Endothelial cell of umbilical vein (primary cell): ENCODE measurements at regions not wholly inside any gene's neighbourhood (a gene's known extent, or its start where the extent isn't known, plus 50 kb on each side); places are given as distances from the start of the nearest gene placed in this dataset.

Experiments
- BruUV-seq: library from RNA; stranded (reverse); fragments of 400-500 nt; replicated peaks from 2 replicates; lab custom pipeline; 2021; lab: Mats Ljungman, UMichigan
- CTCF ChIA-PET: fragments of 300-600, 350-600 bp; sonication (Branson Sonifier 250); formaldehyde crosslinking; loops from one replicate; lab custom pipeline; 2021; ENCODE audit warnings: antibody characterized with exemption, inconsistent platforms; lab: Charles Lee
- POLR2A ChIA-PET: fragments of 300-600, 350-600 bp; sonication (Branson Sonifier 250); formaldehyde crosslinking; loops from one replicate; lab custom pipeline; 2021; ENCODE audit warnings: antibody characterized with exemption, inconsistent platforms; lab: Charles Lee
- DNase-seq: peaks from one replicate; pipeline ENCODE4 v3.0.0-alpha.2; 2011; ENCODE audit warnings: low read depth, low spot score
- FAIRE-seq: peaks from 2 replicates; lab custom pipeline; 2011; peaks lifted over from hg19 to GRCh38; lab: Jason Lieb, UNC
- H2AFZ ChIP-seq: 2 replicates; pipeline ENCODE4 v1.6.0; 2012; ENCODE audit warnings: low read depth, low read length, control low read depth, inconsistent platforms
- H3K27ac ChIP-seq: 2 replicates; pipeline ENCODE4 v1.5.1; 2011; ENCODE audit warnings: low read depth, mild to moderate bottlenecking, control low read depth, low read length, moderate library complexity; ENCODE audit not compliant: insufficient read depth
- H3K27me3 ChIP-seq, 2 experiments: 2 replicates each; pipeline versions ENCODE4 v1.6.0 to v1.6.1; 2011; ENCODE audit warnings: low read length in 2 of 2, mixed read lengths in 1 of 2; ENCODE audit not compliant: control insufficient read depth in 2 of 2, insufficient read depth in 2 of 2
- H3K36me3 ChIP-seq, 2 experiments: 2 replicates in 1 of 2; 3 replicates in 1 of 2; pipeline ENCODE4 v1.5.1; 2011; ENCODE audit warnings: low read length in 2 of 2, mild to moderate bottlenecking in 1 of 2, moderate library complexity in 1 of 2; ENCODE audit not compliant: control insufficient read depth in 2 of 2, insufficient read depth in 2 of 2; ENCODE audit errors: extremely low read depth in 1 of 2
- H3K4me1 ChIP-seq: 3 replicates; pipeline ENCODE4 v1.5.1; 2011; ENCODE audit warnings: mild to moderate bottlenecking, low read length; ENCODE audit not compliant: control insufficient read depth, insufficient read depth; ENCODE audit errors: extremely low read depth
- H3K4me2 ChIP-seq: 2 replicates; pipeline ENCODE4 v1.6.1; 2011; ENCODE audit warnings: low read length, control low read depth, mixed read lengths; ENCODE audit not compliant: insufficient read depth
- H3K4me3 ChIP-seq, 3 experiments: fragments of 200-600 bp in 1 of 3; sonication (generic), shearing (Covaris generic) in 1 of 3; replicated peaks in 1 of 3; 2 replicates each; pipeline ENCODE4 v1.5.1; 2011 to 2016; ENCODE audit warnings: control low read depth in 3 of 3, low read length in 3 of 3, mild to moderate bottlenecking in 2 of 3, inconsistent platforms in 1 of 3, low read depth in 1 of 3, moderate library complexity in 1 of 3; ENCODE audit not compliant: insufficient read depth in 1 of 3
- H3K79me2 ChIP-seq: 2 replicates; pipeline ENCODE4 v1.6.0; 2012; ENCODE audit warnings: low read length, inconsistent platforms; ENCODE audit not compliant: control insufficient read depth, insufficient read depth
- H3K9ac ChIP-seq: replicated peaks from 2 replicates; pipeline ENCODE3; 2011; ENCODE audit warnings: low read length, control low read depth; ENCODE audit not compliant: insufficient read depth; ENCODE audit errors: extremely low read depth
- H3K9me1 ChIP-seq: replicated peaks from 3 replicates; pipeline ENCODE4 v1.6.0; 2011; ENCODE audit warnings: mild to moderate bottlenecking, low read length; ENCODE audit not compliant: control insufficient read depth, insufficient read depth; ENCODE audit errors: extremely low read depth
- H3K9me3 ChIP-seq: replicated peaks from 2 replicates; pipeline ENCODE4 v1.5.1; 2012; ENCODE audit warnings: low read length, inconsistent platforms; ENCODE audit not compliant: control insufficient read depth, insufficient read depth
- H4K20me1 ChIP-seq: replicated peaks from 2 replicates; pipeline ENCODE3; 2011; ENCODE audit warnings: mild to moderate bottlenecking, low read length; ENCODE audit not compliant: control insufficient read depth, insufficient read depth; ENCODE audit errors: extremely low read depth
- CTCF ChIP-seq, 2 donors: IDR thresholded peaks; 1 replicate in 1 of 2; 2 replicates in 1 of 2; pipeline ENCODE4 v1.5.1; 2011; ENCODE audit warnings: low read length in 2 of 2, mild to moderate bottlenecking in 2 of 2, moderate library complexity in 2 of 2, control low read depth in 1 of 2, inconsistent platforms in 1 of 2, low read depth in 1 of 2; ENCODE audit not compliant: insufficient read depth in 1 of 2; ENCODE audit errors: extremely low read depth in 1 of 2
- EZH2 ChIP-seq: IDR thresholded peaks from 2 replicates; pipeline ENCODE4 v1.6.1; 2012; ENCODE audit warnings: borderline replicate concordance, low read depth, mild to moderate bottlenecking, moderate library complexity, low read length, inconsistent platforms; ENCODE audit not compliant: severe bottlenecking
- FOS ChIP-seq: IDR thresholded peaks from 2 replicates; pipeline ENCODE4 v1.6.1; 2011; ENCODE audit warnings: mild to moderate bottlenecking, low read length, moderate library complexity, borderline replicate concordance; ENCODE audit not compliant: insufficient read depth
- GATA2 ChIP-seq: IDR thresholded peaks from 2 replicates; pipeline ENCODE4 v1.7.0; 2011; ENCODE audit warnings: low read depth, mild to moderate bottlenecking, moderate library complexity, mixed read lengths, low read length; ENCODE audit not compliant: insufficient read length, insufficient read depth
- JUN ChIP-seq: IDR thresholded peaks from 2 replicates; pipeline ENCODE4 v1.6.1; 2011; ENCODE audit warnings: borderline replicate concordance, low read depth; ENCODE audit not compliant: insufficient read length, insufficient read depth
- MAX ChIP-seq: IDR thresholded peaks from 2 replicates; pipeline ENCODE4 v1.6.1; 2011; ENCODE audit not compliant: insufficient read depth, insufficient read length
- MYC ChIP-seq: IDR thresholded peaks from one replicate; pipeline ENCODE4 v1.6.1; 2011; ENCODE audit warnings: mild to moderate bottlenecking, low read depth, low read length
- POLR2A ChIP-seq: IDR thresholded peaks from 2 replicates; pipeline ENCODE4 v1.6.1; 2012; ENCODE audit warnings: low read depth, mild to moderate bottlenecking, control low read depth, low read length
- POLR2AphosphoS5 ChIP-seq: IDR thresholded peaks from 2 replicates; pipeline ENCODE4 v1.6.1; 2012; ENCODE audit warnings: low read depth, mild to moderate bottlenecking, control low read depth, low read length, moderate library complexity; ENCODE audit not compliant: insufficient read depth
- dilution Hi-C: fragments of 300-500 bp; cut with MboI; formaldehyde crosslinking; loops from one replicate; pipeline ENCODE4 v1.15.0; 2019; ENCODE audit warnings: low sequenced_read_pairs; ENCODE audit not compliant: extremely low pct_ligation_motif_present
- intact Hi-C: fragments of 100-400 bp; cut with micrococcal nuclease; formaldehyde crosslinking; loops from one replicate; pipeline ENCODE4 v1.10.0; 2022

GRCh38 chr9:135249191-135249590 is 161.7 kb downstream of the OLFM1 start:
- FAIRE-seq (no peak), DNase-seq (no peak)
- dilution Hi-C loops: no loop called here
- no peak overlapping the region for H3K9ac ChIP-seq
- no peak for TF ChIP-seq CTCF (IDR thresholded peaks at IDR 0.05; ENCODE audit: extremely low read depth in 1 of 2, insufficient read depth in 1 of 2, low read depth in 1 of 2, low read length in 2 of 2)
- TF ChIP-seq FOS: no peak
- no peaks in the 10 kb centered on the region for H3K36me3 ChIP-seq
- H3K27me3 ChIP-seq: no peaks in the 10 kb centered on the region
- H3K9me3 ChIP-seq: no peaks in the 10 kb centered on the region
- no peaks in the 10 kb centered on the region for H4K20me1 ChIP-seq
- no peak overlapping the region for H3K4me3 ChIP-seq
- POLR2A ChIA-PET: no interaction called here
- H3K9me1 ChIP-seq: no peaks in the 10 kb centered on the region
- H3K4me2 ChIP-seq: no peak overlapping the region
- CTCF ChIA-PET: no interaction called here
- no peaks in the 10 kb centered on the region for H3K4me1 ChIP-seq
- no peak overlapping the region for H2AFZ ChIP-seq
- intact Hi-C loops: no loop called here
- no peaks in the 10 kb centered on the region for H3K79me2 ChIP-seq
- no peak overlapping the region for H3K27ac ChIP-seq
- BruUV-seq: no TSS peak

GRCh38 chr9:135249711-135250110 is 162.2 kb downstream of the OLFM1 start:
- no peak overlapping the region for H3K9ac ChIP-seq
- no peak overlapping the region for H2AFZ ChIP-seq
- dilution Hi-C loops (no loop called here), intact Hi-C loops (no loop called here)
- ChIA-PET POLR2A (no interaction called here), CTCF (no interaction called here)
- H3K36me3 ChIP-seq: no peaks in the 10 kb centered on the region
- FAIRE-seq: no peak
- no peaks in the 10 kb centered on the region for H3K9me1 ChIP-seq
- no TSS peak for BruUV-seq
- TF ChIP-seq JUN: no peak
- no peak for TF ChIP-seq POLR2A
- no peak for TF ChIP-seq MAX
- TF ChIP-seq POLR2AphosphoS5: no peak
- TF ChIP-seq MYC: no peak
- TF ChIP-seq CTCF (IDR thresholded peaks at IDR 0.05; ENCODE audit: extremely low read depth in 1 of 2, insufficient read depth in 1 of 2, low read depth in 1 of 2, low read length in 2 of 2): no peak
- no peak for TF ChIP-seq FOS
- no peak for TF ChIP-seq EZH2
- no peak for TF ChIP-seq GATA2
- no peaks in the 10 kb centered on the region for H3K4me1 ChIP-seq
- H3K27me3 ChIP-seq: no peaks in the 10 kb centered on the region
- no peaks in the 10 kb centered on the region for H3K9me3 ChIP-seq
- no peaks in the 10 kb centered on the region for H4K20me1 ChIP-seq
- H3K79me2 ChIP-seq: no peaks in the 10 kb centered on the region
- no peak overlapping the region for H3K4me2 ChIP-seq
- DNase-seq: no peak
- H3K27ac ChIP-seq: no peak overlapping the region
- H3K4me3 ChIP-seq: no peak overlapping the region
